Natural killer cell (primary cell): ENCODE measurements at regions not wholly inside any gene's neighbourhood (a gene's known extent, or its start where the extent isn't known, plus 50 kb on each side); places are given as distances from the start of the nearest gene placed in this dataset.

ENCODE experiments used
- ATAC-seq, 3 donors: fragments of 150-1000 bp in 2 of 3; fragments of 200-7000 bp in 1 of 3; cut with Tn5 transposase; 1 replicate in 1 of 3; 2 replicates in 2 of 3; pipeline ENCODE4 v1.10.0; 2021; ENCODE audit warnings: mild to moderate bottlenecking in 2 of 3, moderate library complexity in 2 of 3
- DNase-seq, 2 donors: peaks; one replicate each; pipeline versions ENCODE4 v3.0.0 to v3.0.0-alpha.2; 2013 to 2021; ENCODE audit warnings: mixed read lengths in 1 of 2
- H3K27ac ChIP-seq: one replicate; pipeline ENCODE4 v1.5.1; 2013; ENCODE audit warnings: mild to moderate bottlenecking, low read length
- H3K27me3 ChIP-seq: one replicate; pipeline ENCODE4 v1.6.1; 2013; ENCODE audit warnings: low read length; ENCODE audit not compliant: control insufficient read depth, insufficient read depth
- H3K36me3 ChIP-seq: one replicate; pipeline ENCODE4 v1.6.1; 2013; ENCODE audit warnings: low read length; ENCODE audit not compliant: control insufficient read depth, insufficient read depth
- H3K4me1 ChIP-seq: one replicate; pipeline ENCODE4 v1.6.1; 2013; ENCODE audit warnings: low read length; ENCODE audit not compliant: control insufficient read depth, insufficient read depth
- H3K4me3 ChIP-seq: one replicate; pipeline ENCODE4 v1.5.1; 2013; ENCODE audit warnings: low read length
- H3K9me3 ChIP-seq: one replicate; pipeline ENCODE4 v1.6.1; 2013; ENCODE audit warnings: low read length; ENCODE audit not compliant: control insufficient read depth, insufficient read depth
- H3K27ac Mint-ChIP-seq, 2 donors: one replicate each; pipeline ENCODE4 v1.8.0; 2022; ENCODE audit warnings: mild to moderate bottlenecking in 2 of 2, mixed read lengths in 2 of 2, moderate library complexity in 1 of 2
- H3K27me3 Mint-ChIP-seq, 2 donors: one replicate each; pipeline ENCODE4 v1.8.0; 2022; ENCODE audit warnings: low read depth in 2 of 2, mixed read lengths in 2 of 2
- H3K36me3 Mint-ChIP-seq: one replicate; pipeline ENCODE4 v1.8.0; 2022; ENCODE audit warnings: mixed read lengths
- H3K4me1 Mint-ChIP-seq, 2 donors: one replicate each; pipeline ENCODE4 v1.8.0; 2022; ENCODE audit warnings: mixed read lengths in 2 of 2
- H3K4me3 Mint-ChIP-seq: one replicate; pipeline ENCODE4 v1.8.0; 2022; ENCODE audit warnings: mild to moderate bottlenecking, moderate library complexity, mixed read lengths
- H3K9me3 Mint-ChIP-seq, 2 donors: one replicate each; pipeline ENCODE4 v1.8.0; 2022; ENCODE audit warnings: mixed read lengths in 2 of 2
- CTCF ChIP-seq: fragments of 200-600 bp; IDR thresholded peaks from one replicate; pipeline ENCODE4 v1.8.0; 2022; ENCODE audit warnings: antibody characterized with exemption
- WGBS: methylation state at CpG from one replicate; pipeline ENCODE4 v1.1.7; 2013; ENCODE audit warnings: missing lambda C conversion rate; ENCODE audit not compliant: insufficient coverage; 5-methylcytosine and 5-hydroxymethylcytosine counted together
- intact Hi-C: fragments of 100-400 bp; cut with micrococcal nuclease; formaldehyde crosslinking; loops from one replicate; pipeline ENCODE4 v1.14.2; 2022

GRCh38 chr16:77611386-77611785 lies 110.9 kb upstream of the NUDT7 start:
- no peak for ATAC-seq
- H3K9me3 ChIP-seq: no peaks in the 10 kb centered on the region
- H3K4me1 ChIP-seq: no peaks in the 10 kb centered on the region
- DNase-seq: no peak
- H3K27ac ChIP-seq: no peak overlapping the region
- H3K27me3 ChIP-seq: peaks cover 2% of the 10 kb centered on the region
- H3K36me3 ChIP-seq: no peaks in the 10 kb centered on the region
- intact Hi-C loops: no loop called here
- Mint-ChIP-seq H3K27ac (no peak overlapping the region), H3K4me3 (no peak overlapping the region), H3K27me3 (peaks cover 10 to 40% of the 10 kb centered on the region in 2 donors), H3K9me3 (no peaks in the 10 kb centered on the region), H3K36me3 (no peaks in the 10 kb centered on the region), H3K4me1 (no peaks in the 10 kb centered on the region)
- H3K4me3 ChIP-seq: no peak overlapping the region
- 68% methylated on average over 2 of the region's 2 CpGs for WGBS
- no peak for TF ChIP-seq CTCF

- TF ChIP-seq CTCF: no peak
- Mint-ChIP-seq H3K36me3 (no peaks in the 10 kb centered on the region), H3K4me3 (no peak overlapping the region), H3K4me1 (no peaks in the 10 kb centered on the region), H3K27me3 (peaks cover 12 to 51% of the 10 kb centered on the region in 2 donors), H3K27ac (no peak overlapping the region), H3K9me3 (no peaks in the 10 kb centered on the region)
- 100% methylated on average over 1 of the region's 3 CpGs for WGBS
- H3K4me3 ChIP-seq: no peak overlapping the region
- intact Hi-C loops: no loop called here
- H3K27me3 ChIP-seq: peaks cover 2% of the 10 kb centered on the region
- no peak for ATAC-seq
- no peak for DNase-seq
- no peaks in the 10 kb centered on the region for H3K36me3 ChIP-seq
- H3K4me1 ChIP-seq: no peaks in the 10 kb centered on the region
- H3K9me3 ChIP-seq: no peaks in the 10 kb centered on the region
- no peak overlapping the region for H3K27ac ChIP-seq
Observed at GRCh38 chr16:77612596-77612995, 109.7 kb upstream of the NUDT7 start.

GRCh38 chr16:77613095-77613494 lies 109.2 kb upstream of the NUDT7 start:
- Mint-ChIP-seq H3K4me1 (no peaks in the 10 kb centered on the region), H3K27me3 (peaks cover 12 to 56% of the 10 kb centered on the region in 2 donors), H3K27ac (no peak overlapping the region), H3K36me3 (no peaks in the 10 kb centered on the region), H3K9me3 (no peaks in the 10 kb centered on the region), H3K4me3 (no peak overlapping the region)
- Histone ChIP-seq H3K9me3 (no peaks in the 10 kb centered on the region), H3K27me3 (peaks cover 3% of the 10 kb centered on the region), H3K4me3 (no peak overlapping the region), H3K27ac (no peak overlapping the region), H3K4me1 (no peaks in the 10 kb centered on the region), H3K36me3 (no peaks in the 10 kb centered on the region)
- WGBS: 76% methylated on average over 2 of the region's 2 CpGs
- intact Hi-C loops: no loop called here
- ATAC-seq (no peak), DNase-seq (no peak)
- no peak for TF ChIP-seq CTCF

GRCh38 chr16:77617553-77617952 lies 104.8 kb upstream of the NUDT7 start:
- Histone ChIP-seq H3K27me3 (peaks cover 3% of the 10 kb centered on the region), H3K9me3 (no peaks in the 10 kb centered on the region), H3K27ac (no peak overlapping the region), H3K36me3 (no peaks in the 10 kb centered on the region), H3K4me1 (no peaks in the 10 kb centered on the region), H3K4me3 (no peak overlapping the region)
- no peak overlapping the region for H3K4me3 Mint-ChIP-seq
- no peak overlapping the region for H3K27ac Mint-ChIP-seq
- intact Hi-C loops: no loop called here
- no peaks in the 10 kb centered on the region for H3K4me1 Mint-ChIP-seq
- H3K36me3 Mint-ChIP-seq: no peaks in the 10 kb centered on the region
- H3K27me3 Mint-ChIP-seq: peaks cover 13 to 38% of the 10 kb centered on the region in 2 donors
- no peak for TF ChIP-seq CTCF
- no peaks in the 10 kb centered on the region for H3K9me3 Mint-ChIP-seq
- no peak for ATAC-seq
- DNase-seq: no peak
- 83% methylated on average over 3 of the region's 3 CpGs for WGBS
